Naive thymus-derived CD4-positive, alpha-beta T cell (primary cell): ENCODE measurements at regions not wholly inside any gene's neighbourhood (a gene's known extent, or its start where the extent isn't known, plus 50 kb on each side); places are given as distances from the start of the nearest gene placed in this dataset. TPM values are rescaled to one million over a fixed set of nuclear protein-coding genes. Genes with fewer than 3 reads are reported as not detected.

ENCODE experiments used
- ATAC-seq: fragments of 150-1000 bp; cut with Tn5 transposase; 2 replicates; pipeline ENCODE4 v1.10.0; 2021; ENCODE audit warnings: mild to moderate bottlenecking, moderate library complexity
- CTCF ChIA-PET: fragments of 350-600 bp; sonication (Branson Sonifier 250); formaldehyde crosslinking; loops from one replicate; lab custom pipeline; 2021; ENCODE audit warnings: antibody characterized with exemption; lab: Charles Lee
- POLR2A ChIA-PET: fragments of 350-600 bp; sonication (Branson Sonifier 250); formaldehyde crosslinking; loops from one replicate; lab custom pipeline; 2021; ENCODE audit warnings: antibody characterized with exemption, inconsistent platforms; lab: Charles Lee
- DNase-seq, 9 donors: peaks; one replicate each; pipeline versions ENCODE4 v3.0.0 to v3.0.0-alpha.2; 2020 to 2022; ENCODE audit warnings: mixed read lengths in 1 of 9
- H3K27ac ChIP-seq: one replicate; pipeline ENCODE4 v1.7.0; 2013; ENCODE audit warnings: mild to moderate bottlenecking, low read depth, low read length, moderate library complexity
- H3K27me3 ChIP-seq, 2 donors: one replicate each; pipeline ENCODE4 v1.7.0; 2013; ENCODE audit warnings: low read length in 2 of 2, mild to moderate bottlenecking in 2 of 2, moderate library complexity in 2 of 2; ENCODE audit not compliant: control insufficient read depth in 2 of 2, insufficient read depth in 2 of 2
- H3K36me3 ChIP-seq, 3 experiments: 1 replicate in 2 of 3; 2 replicates in 1 of 3; pipeline ENCODE4 v1.7.0; 2013; ENCODE audit warnings: low read length in 3 of 3, mild to moderate bottlenecking in 3 of 3, moderate library complexity in 1 of 3; ENCODE audit not compliant: insufficient read depth in 3 of 3, control insufficient read depth in 2 of 3
- H3K4me1 ChIP-seq, 2 donors: one replicate each; pipeline ENCODE4 v1.7.0; 2013; ENCODE audit warnings: low read length in 2 of 2, mild to moderate bottlenecking in 2 of 2, moderate library complexity in 1 of 2; ENCODE audit not compliant: control insufficient read depth in 2 of 2, insufficient read depth in 2 of 2
- H3K4me3 ChIP-seq: 2 replicates; pipeline ENCODE4 v1.7.0; 2013; ENCODE audit warnings: mild to moderate bottlenecking, low read length
- H3K9me3 ChIP-seq, 3 experiments: 1 replicate in 2 of 3; 2 replicates in 1 of 3; pipeline ENCODE4 v1.7.0; 2013; ENCODE audit warnings: low read length in 3 of 3; ENCODE audit not compliant: control insufficient read depth in 2 of 3
- H3K27ac Mint-ChIP-seq, 9 donors: one replicate each; pipeline ENCODE4 v1.8.0; 2020 to 2022; ENCODE audit warnings: mixed read lengths in 9 of 9, mild to moderate bottlenecking in 8 of 9, moderate library complexity in 5 of 9, inconsistent platforms in 2 of 9
- H3K27me3 Mint-ChIP-seq, 5 donors: one replicate each; pipeline ENCODE4 v1.8.0; 2021 to 2022; ENCODE audit warnings: mixed read lengths in 5 of 5, mild to moderate bottlenecking in 1 of 5
- H3K36me3 Mint-ChIP-seq, 5 donors: one replicate each; pipeline ENCODE4 v1.8.0; 2020 to 2022; ENCODE audit warnings: mixed read lengths in 5 of 5, mild to moderate bottlenecking in 3 of 5, inconsistent platforms in 1 of 5
- H3K4me1 Mint-ChIP-seq, 7 donors: one replicate each; pipeline ENCODE4 v1.8.0; 2020 to 2022; ENCODE audit warnings: mixed read lengths in 7 of 7, mild to moderate bottlenecking in 3 of 7, inconsistent platforms in 1 of 7
- H3K4me3 Mint-ChIP-seq, 10 donors: one replicate each; pipeline ENCODE4 v1.8.0; 2020 to 2022; ENCODE audit warnings: mild to moderate bottlenecking in 10 of 10, mixed read lengths in 10 of 10, moderate library complexity in 6 of 10, inconsistent platforms in 2 of 10
- H3K9me3 Mint-ChIP-seq, 11 donors: one replicate each; pipeline ENCODE4 v1.8.0; 2020 to 2022; ENCODE audit warnings: mixed read lengths in 11 of 11, mild to moderate bottlenecking in 4 of 11, inconsistent platforms in 1 of 11, moderate library complexity in 1 of 11
- intact Hi-C, 2 donors: fragments of 100-400 bp; cut with micrococcal nuclease; formaldehyde crosslinking; loops; one replicate each; pipeline ENCODE4 v1.15.1; 2023
- microRNA-seq: library from miRNA; unstranded; fragments of <30 nt; microRNA quantifications from one replicate; pipeline ENCODE4 v1.2.0, GENCODE V29; 2022; ENCODE audit warnings: borderline microRNAs expressed

DNA sequence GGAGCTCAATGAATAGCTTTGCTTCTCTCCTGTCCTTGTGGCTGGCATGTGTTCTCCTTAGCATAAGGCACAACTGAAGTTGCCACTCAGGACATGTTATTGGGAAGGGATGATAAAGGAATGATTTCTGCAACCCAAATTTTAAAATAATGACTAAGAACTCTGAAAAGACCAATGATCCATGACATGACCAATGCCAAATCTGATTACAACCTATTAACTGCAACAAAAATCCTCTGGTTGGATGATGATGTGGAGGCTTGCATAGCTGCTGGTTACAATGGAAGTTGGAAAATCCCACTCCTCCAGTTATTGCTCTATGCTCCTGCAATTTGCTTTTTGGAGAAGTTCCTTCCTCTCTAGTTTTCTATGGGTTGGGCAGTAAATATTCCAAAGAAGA lies 63.4 kb upstream of the FBXL4 start:
- ChIA-PET POLR2A (no interaction called here), CTCF (interaction anchor here (0.7 kb wide), 1 partner anchor 19 kb away, joined by 4 read pairs; no protein-coding TSS in a partner anchor)
- no peaks in the 10 kb centered on the region for H3K36me3 ChIP-seq
- Mint-ChIP-seq H3K9me3 (peaks cover 0 to 1% (median 0%) of the 10 kb centered on the region in 11 donors), H3K4me3 (no peak overlapping the region), H3K36me3 (no peaks in the 10 kb centered on the region), H3K4me1 (peaks cover 0 to 2% (median 0%) of the 10 kb centered on the region in 7 donors), H3K27me3 (peaks cover 2 to 22% (median 15%) of the 10 kb centered on the region in 5 donors), H3K27ac (no peak overlapping the region)
- no peak for DNase-seq
- intact Hi-C loops = no loop called here
- no peaks in the 10 kb centered on the region for H3K27me3 ChIP-seq
- H3K4me3 ChIP-seq = no peak overlapping the region
- H3K9me3 ChIP-seq = no peaks in the 10 kb centered on the region
- H3K27ac ChIP-seq = no peak overlapping the region
- H3K4me1 ChIP-seq = no peaks in the 10 kb centered on the region
- ATAC-seq = no peak

DNA sequence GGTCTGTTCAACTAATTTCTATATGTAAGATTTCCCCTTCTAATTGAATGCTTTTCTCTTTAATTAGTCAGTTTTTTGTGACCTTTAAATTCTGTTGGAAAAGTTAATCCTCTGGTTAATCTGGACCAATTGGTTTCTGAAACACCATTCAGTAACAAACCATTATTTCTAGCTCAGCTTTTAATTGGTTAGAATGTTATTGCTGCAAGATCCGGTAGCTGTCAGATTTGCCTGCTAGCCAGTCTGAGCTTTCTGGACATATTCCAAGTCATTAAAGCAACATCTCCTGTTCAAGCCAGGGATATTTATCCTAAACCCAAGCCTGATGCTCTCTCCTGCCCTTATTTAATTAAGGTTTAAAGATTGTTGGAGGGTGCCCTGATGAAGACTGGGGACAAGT lies 55.1 kb upstream of the FBXL4 start:
- DNase-seq = no peak
- Histone ChIP-seq H3K4me1 (no peaks in the 10 kb centered on the region), H3K9me3 (no peaks in the 10 kb centered on the region), H3K27ac (no peak overlapping the region), H3K36me3 (no peaks in the 10 kb centered on the region), H3K27me3 (no peaks in the 10 kb centered on the region), H3K4me3 (no peak overlapping the region)
- Mint-ChIP-seq H3K36me3 (no peaks in the 10 kb centered on the region), H3K27me3 (peaks cover 3 to 17% (median 13%) of the 10 kb centered on the region in 5 donors), H3K4me1 (no peaks in the 10 kb centered on the region), H3K27ac (no peak overlapping the region), H3K4me3 (no peak overlapping the region), H3K9me3 (no peaks in the 10 kb centered on the region)
- intact Hi-C loops = no loop called here
- POLR2A ChIA-PET = no interaction called here
- CTCF ChIA-PET = no interaction called here
- no peak for ATAC-seq

DNA sequence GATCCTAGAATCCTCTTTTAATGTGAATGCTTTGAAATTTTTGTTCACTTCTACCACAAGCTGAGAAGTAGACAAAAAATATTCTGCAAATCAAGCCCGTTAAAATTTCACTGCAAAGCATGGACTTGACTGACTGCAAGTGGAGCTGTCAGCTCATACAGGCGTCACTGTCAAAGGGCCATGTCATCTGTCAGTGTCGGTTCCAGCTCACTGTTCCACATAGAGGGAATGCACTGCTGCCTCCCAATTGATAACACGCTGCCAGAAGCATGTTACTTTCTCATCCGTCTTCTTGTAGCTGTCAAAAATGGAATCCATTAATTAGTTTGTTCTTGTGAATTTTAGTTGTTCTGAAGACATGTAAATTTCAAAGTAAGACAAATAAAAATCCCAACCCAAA lies 50.4 kb upstream of the FBXL4 start:
- no peaks in the 10 kb centered on the region for H3K9me3 ChIP-seq
- intact Hi-C loops = no loop called here
- H3K9me3 Mint-ChIP-seq = peaks cover 0 to 3% (median 0%) of the 10 kb centered on the region in 11 donors
- H3K36me3 Mint-ChIP-seq = no peaks in the 10 kb centered on the region
- H3K27ac Mint-ChIP-seq = no peak overlapping the region
- POLR2A ChIA-PET = no interaction called here
- H3K36me3 ChIP-seq = no peaks in the 10 kb centered on the region
- H3K4me1 Mint-ChIP-seq = no peaks in the 10 kb centered on the region
- no peaks in the 10 kb centered on the region for H3K4me1 ChIP-seq
- H3K27me3 Mint-ChIP-seq = peaks cover 12 to 36% (median 25%) of the 10 kb centered on the region in 5 donors
- ATAC-seq (no peak), DNase-seq (no peak)
- no peak overlapping the region for H3K27ac ChIP-seq
- no peak overlapping the region for H3K4me3 ChIP-seq
- H3K27me3 ChIP-seq = no peaks in the 10 kb centered on the region
- CTCF ChIA-PET = no interaction called here
- H3K4me3 Mint-ChIP-seq = no peak overlapping the region

Small RNA genes in the stretch of these regions (microRNA-seq; reads per million reads assigned to microRNA genes)
- gene MIR548AI = not detected
